ENCODE measurements at regions not wholly inside any gene's neighbourhood (a gene's known extent, or its start where the extent isn't known, plus 50 kb on each side); places are given as distances from the start of the nearest gene placed in this dataset.

GRCh38 chr13:47310401-47310800 is 413.5 kb upstream of the HTR2A start:
- DNase-seq, result no peak

GRCh38 chr13:47306991-47307390 is 410.1 kb upstream of the HTR2A start:
- no peak for DNase-seq

GRCh38 chr13:47303626-47304025 is 406.8 kb upstream of the HTR2A start:
- DNase-seq, result no peak

- DNase-seq, result no peak
These were observed 402.5 kb upstream of the HTR2A start for GRCh38 chr13:47299304-47299703.

- DNase-seq, result no peak
These were observed 401.7 kb upstream of the HTR2A start for GRCh38 chr13:47298506-47298905.

GRCh38 chr13:47294691-47295090 is 397.8 kb upstream of the HTR2A start:
- DNase-seq, result no peak

GRCh38 chr13:47291107-47291656 is 394.3 kb upstream of the HTR2A start:
- DNase-seq, result no peak

GRCh38 chr13:47289567-47289966 is 392.7 kb upstream of the HTR2A start:
- no peak for DNase-seq

GRCh38 chr13:47288546-47288945 is 391.7 kb upstream of the HTR2A start:
- no peak for DNase-seq

- DNase-seq, result no peak
These were observed 390.5 kb upstream of the HTR2A start for GRCh38 chr13:47287291-47287751.

- no peak for DNase-seq
These were observed 385.1 kb upstream of the HTR2A start for GRCh38 chr13:47281991-47282390.

- no peak for DNase-seq
These were observed 383.1 kb upstream of the HTR2A start for GRCh38 chr13:47279920-47280319.

GRCh38 chr13:47277774-47278173 is 380.9 kb upstream of the HTR2A start:
- DNase-seq, result no peak

- DNase-seq, result no peak
These were observed 371.4 kb upstream of the HTR2A start for GRCh38 chr13:47268270-47268669.

GRCh38 chr13:47258384-47258783 is 361.5 kb upstream of the HTR2A start:
- no peak for DNase-seq

GRCh38 chr13:47256618-47257017 is 359.8 kb upstream of the HTR2A start:
- no peak for DNase-seq

- DNase-seq, result no peak
These were observed 355.8 kb upstream of the HTR2A start for GRCh38 chr13:47252627-47253026.

GRCh38 chr13:47251771-47252170 is 354.9 kb upstream of the HTR2A start:
- no peak for DNase-seq

- no peak for DNase-seq
These were observed 353.3 kb upstream of the HTR2A start for GRCh38 chr13:47250146-47250545.

- DNase-seq, result no peak
These were observed 352.4 kb upstream of the HTR2A start for GRCh38 chr13:47249266-47249665.

GRCh38 chr13:47241446-47241845 is 344.6 kb upstream of the HTR2A start:
- no peak for DNase-seq

GRCh38 chr13:47239025-47239424 is 342.2 kb upstream of the HTR2A start:
- no peak for DNase-seq

GRCh38 chr13:47237571-47237970 is 340.7 kb upstream of the HTR2A start:
- DNase-seq, result no peak

GRCh38 chr13:47233734-47234133 is 336.9 kb upstream of the HTR2A start:
- DNase-seq, result no peak

GRCh38 chr13:47232516-47232915 is 335.7 kb upstream of the HTR2A start:
- DNase-seq, result no peak

- DNase-seq, result no peak
These were observed 333.3 kb upstream of the HTR2A start for GRCh38 chr13:47230155-47230554.
